ENCODE measurements at regions not wholly inside any gene's neighbourhood (a gene's known extent, or its start where the extent isn't known, plus 50 kb on each side); places are given as distances from the start of the nearest gene placed in this dataset.

GRCh38 chr5:142474431-142475094 is 149.7 kb upstream of the SPRY4 start:
- DNase-seq (ENCODE audit: low spot score) = no peak

GRCh38 chr5:142473038-142473437 is 148.2 kb upstream of the SPRY4 start:
- DNase-seq (ENCODE audit: low spot score) = no peak

- DNase-seq (ENCODE audit: low spot score) = peak; percentile 19
Observed at GRCh38 chr5:142472306-142472951, 147.6 kb upstream of the SPRY4 start.

DNA sequence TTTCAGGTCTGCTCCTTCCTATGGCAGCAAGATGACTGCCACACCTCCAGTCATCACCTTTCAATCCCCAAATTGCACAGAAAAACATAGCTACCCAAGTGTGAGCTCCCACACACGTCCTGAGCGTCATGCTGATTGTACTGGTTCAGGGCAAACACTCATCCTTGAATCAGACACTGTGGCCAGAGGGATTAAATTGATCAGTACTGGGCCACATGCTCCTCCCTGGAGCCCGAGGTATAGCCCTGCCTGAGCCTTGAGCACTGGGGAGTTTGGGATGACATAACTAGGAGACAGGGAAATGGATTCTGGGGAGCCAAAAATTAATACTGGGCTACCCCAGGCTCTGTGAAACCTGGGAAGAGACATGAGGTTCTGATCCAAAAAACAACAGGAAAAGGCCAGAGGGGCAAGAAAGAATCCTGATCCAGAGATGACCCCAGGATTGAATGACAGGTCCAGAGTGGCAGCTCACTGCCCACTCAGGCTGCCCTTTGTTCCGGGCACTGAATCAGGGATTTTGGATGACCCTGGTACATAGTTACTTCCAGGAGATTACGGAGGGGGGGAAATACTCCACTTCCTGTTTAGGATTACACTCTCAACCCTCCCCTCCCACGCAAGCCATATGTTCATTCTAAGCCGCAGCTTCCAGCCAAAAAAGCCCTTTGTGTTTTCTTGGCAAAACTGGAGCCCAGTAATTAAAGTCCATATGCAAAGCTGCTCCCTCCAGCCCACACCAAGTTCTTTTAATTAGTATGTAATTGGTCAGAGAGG is 141.6 kb upstream of the SPRY4 start:
- DNase-seq (ENCODE audit: low spot score) = no peak

- DNase-seq (ENCODE audit: low spot score) = no peak
Observed at GRCh38 chr5:142465476-142465875, 140.7 kb upstream of the SPRY4 start.

DNA sequence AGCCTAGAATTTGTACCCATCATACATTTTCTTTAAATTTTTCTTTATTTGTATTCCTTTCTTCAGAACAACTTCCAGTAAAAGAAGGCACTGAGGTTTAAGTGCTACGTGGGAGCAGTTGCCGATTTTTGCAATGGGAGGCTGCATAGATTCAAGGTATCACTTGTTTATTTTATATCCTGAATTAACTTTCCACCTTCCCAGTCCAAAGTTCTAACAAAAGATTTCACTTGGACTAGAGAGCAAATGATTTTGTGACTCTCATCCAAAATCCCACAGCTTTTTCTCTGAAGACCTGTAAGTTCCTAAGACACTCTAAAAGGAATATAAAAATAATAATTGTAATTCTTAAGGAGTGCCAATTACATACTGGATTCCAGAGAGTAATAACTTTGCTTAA is 139.1 kb upstream of the SPRY4 start:
- DNase-seq (ENCODE audit: low spot score) = no peak

GRCh38 chr5:142461028-142461590 is 136.3 kb upstream of the SPRY4 start:
- no peak for DNase-seq (ENCODE audit: low spot score)

GRCh38 chr5:142459209-142459608 is 134.4 kb upstream of the SPRY4 start:
- DNase-seq (ENCODE audit: low spot score) = no peak

- DNase-seq (ENCODE audit: low spot score) = no peak
Observed at GRCh38 chr5:142455856-142456255, 131.0 kb upstream of the SPRY4 start.

DNA sequence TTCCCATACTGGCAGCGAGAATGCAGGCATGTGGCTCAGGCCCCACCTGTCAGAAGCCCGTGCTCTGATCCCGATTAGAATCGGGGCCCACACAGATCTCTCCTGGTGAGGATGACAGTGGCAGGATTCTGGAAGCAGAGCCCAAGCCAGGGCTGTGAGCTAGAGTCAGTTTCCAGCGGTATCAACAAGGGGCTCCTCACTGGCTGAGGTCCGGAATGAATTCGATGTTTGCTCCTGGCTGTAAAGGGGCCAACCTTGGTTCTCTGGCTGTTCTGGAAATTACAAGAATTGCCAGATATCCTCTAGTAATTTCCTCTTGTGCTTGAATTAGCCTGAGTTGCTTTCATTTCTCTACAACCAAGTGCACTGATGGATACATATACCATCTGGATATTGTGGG is 129.1 kb upstream of the SPRY4 start:
- no peak for DNase-seq (ENCODE audit: low spot score)

- no peak for DNase-seq (ENCODE audit: low spot score)
Observed at GRCh38 chr5:142450419-142450818, 125.6 kb upstream of the SPRY4 start.

GRCh38 chr5:142447887-142448286 is 123.1 kb upstream of the SPRY4 start:
- DNase-seq (ENCODE audit: low spot score) = no peak

DNA sequence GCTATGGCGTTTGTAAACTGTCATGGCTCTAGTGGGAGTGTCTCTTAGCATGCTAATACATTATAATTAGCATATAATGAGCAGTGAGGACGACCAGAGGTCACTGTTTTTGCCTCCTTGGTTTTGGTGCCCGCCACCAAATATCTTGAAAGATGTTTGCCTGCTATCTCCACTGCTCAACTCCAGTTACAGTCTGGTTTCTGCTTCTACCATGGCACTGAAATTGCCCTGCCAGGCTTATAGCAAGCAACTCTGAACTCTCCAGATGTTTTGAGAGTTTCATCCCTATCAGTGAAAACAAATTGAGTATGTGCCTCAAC is 122.1 kb upstream of the SPRY4 start:
- DNase-seq (ENCODE audit: low spot score) = no peak

GRCh38 chr5:142446131-142446959 is 121.5 kb upstream of the SPRY4 start:
- no peak for DNase-seq (ENCODE audit: low spot score)

- no peak for DNase-seq (ENCODE audit: low spot score)
Observed at GRCh38 chr5:142445266-142445665, 120.4 kb upstream of the SPRY4 start.

DNA sequence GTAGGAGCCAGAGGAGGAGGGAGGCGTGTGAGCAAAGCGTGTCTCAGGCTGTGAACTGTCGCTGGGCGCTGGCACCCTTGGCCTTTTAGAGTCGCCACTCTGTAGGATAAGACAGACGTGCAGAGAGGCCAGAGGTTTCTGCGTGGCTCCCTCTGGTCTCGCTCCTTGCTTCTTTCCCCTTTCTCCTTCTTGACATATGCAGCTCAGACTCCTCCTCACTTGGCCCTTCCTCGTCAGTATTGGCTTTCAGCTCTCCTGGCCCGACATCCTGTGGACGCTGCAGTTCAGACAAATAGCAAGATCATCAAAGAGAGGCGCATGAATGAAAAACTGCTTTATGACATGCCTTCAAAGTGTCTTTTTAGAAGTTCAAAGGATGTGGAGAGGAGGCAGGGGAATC is 116.8 kb upstream of the SPRY4 start:
- no peak for DNase-seq (ENCODE audit: low spot score)

GRCh38 chr5:142439207-142439860 is 114.5 kb upstream of the SPRY4 start:
- DNase-seq (ENCODE audit: low spot score) = no peak

DNA sequence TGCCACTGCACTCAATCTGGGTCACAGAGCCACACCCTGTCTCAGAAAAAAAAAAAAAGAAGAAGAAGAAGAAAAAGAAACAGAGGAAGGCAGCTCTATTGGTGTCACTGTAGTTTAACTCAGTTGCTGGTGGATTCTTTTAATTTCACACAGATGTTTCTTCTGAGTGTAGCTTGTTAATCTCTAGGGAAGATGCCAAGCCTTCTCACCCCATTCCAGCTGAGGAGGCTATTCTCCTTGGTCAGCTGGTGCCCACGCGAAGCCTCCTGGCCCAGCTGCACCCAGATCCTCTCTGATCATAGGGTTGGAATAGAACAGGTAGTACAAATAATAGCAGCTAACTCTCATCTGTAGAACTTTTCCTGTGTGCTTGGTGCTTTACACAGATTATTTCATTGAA is 113.8 kb upstream of the SPRY4 start:
- DNase-seq (ENCODE audit: low spot score) = no peak

DNA sequence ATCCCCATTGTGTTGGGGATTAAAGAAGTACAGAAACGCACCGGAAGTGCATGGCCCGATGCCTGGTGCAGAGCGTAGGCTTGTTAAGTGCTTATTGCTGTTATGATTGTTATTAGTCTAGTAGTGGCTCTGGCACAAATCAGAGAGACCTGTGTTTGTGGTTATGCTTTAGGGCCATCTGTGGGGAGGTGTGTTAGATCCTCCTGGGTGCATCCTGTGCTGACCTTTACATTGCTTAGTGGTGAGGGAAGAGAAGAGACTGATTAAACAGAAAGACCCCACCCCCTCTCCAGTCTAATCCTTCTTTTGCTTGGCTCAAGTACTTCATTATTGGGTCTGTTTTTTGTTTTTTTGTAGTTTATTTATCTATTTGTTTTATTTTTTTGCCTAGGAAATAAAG is 112.7 kb upstream of the SPRY4 start:
- DNase-seq (ENCODE audit: low spot score) = no peak

DNA sequence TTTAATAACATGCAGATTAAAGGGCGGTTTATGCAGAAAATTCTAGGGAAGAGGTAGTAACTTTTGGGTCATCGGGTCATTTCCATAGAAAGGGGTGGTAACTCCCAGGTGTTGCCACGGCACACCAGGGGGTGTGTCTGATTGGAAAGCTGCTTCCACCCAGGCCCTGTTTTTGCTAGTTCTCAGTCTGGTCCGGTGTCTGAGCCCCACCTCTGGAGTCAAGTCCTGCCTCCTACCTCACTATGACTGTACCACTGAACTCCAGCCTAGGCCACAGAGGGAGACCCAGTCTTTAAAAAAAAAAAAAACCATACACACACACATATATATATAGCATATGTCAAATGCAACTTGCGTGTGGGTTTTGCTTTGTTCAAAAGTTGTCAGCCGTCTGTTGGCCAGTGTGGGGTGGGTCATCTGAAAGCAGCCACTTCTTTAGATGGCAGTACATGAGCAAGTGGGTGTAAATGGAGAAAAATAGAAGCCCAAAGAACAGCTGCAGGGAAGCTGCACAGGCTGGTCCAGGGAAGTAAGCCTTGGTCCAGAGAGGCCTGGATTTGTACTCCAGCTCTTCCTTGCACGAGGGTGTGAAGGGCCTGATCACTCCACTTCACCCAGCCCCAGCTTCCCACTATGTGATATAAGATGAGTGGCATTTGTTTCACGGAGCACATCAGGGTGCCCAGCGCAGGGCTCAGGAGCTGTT is 110.7 kb upstream of the SPRY4 start:
- no peak for DNase-seq (ENCODE audit: low spot score)

- DNase-seq (ENCODE audit: low spot score) = no peak
Observed at GRCh38 chr5:142434322-142434612, 109.4 kb upstream of the SPRY4 start.
